ENCODE measurements at regions not wholly inside any gene's neighbourhood (a gene's known extent, or its start where the extent isn't known, plus 50 kb on each side); places are given as distances from the start of the nearest gene placed in this dataset.
"Not testable (repeated sequence)": the region's sequence is repeated elsewhere in the genome, so short reads cannot be mapped to it uniquely, and the experiment has no call there.

DNA sequence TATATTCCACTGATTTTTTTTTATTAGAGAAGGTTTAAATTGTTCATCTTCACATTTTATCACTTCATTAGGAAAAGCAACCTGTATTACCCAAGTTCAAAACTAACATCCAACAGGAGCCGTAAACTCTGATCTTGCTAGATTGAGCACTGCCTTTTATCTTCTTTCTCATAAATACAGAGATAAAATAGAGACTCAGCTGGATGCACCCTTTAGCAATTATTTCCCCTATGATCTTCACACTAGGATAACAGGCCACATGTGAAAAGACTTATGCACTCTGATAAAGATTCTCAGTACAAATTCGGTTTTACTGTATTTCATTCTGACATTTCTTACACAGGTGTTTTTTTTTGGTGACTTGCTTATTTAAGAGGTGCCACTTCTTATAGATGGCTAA, 2438.2 kb upstream of the PCDH20 start:
- intact Hi-C loops (cut with DNase I) = no loop called here
- no peak for DNase-seq
- ATAC-seq (ENCODE audit: poor library complexity) = no peak

DNA sequence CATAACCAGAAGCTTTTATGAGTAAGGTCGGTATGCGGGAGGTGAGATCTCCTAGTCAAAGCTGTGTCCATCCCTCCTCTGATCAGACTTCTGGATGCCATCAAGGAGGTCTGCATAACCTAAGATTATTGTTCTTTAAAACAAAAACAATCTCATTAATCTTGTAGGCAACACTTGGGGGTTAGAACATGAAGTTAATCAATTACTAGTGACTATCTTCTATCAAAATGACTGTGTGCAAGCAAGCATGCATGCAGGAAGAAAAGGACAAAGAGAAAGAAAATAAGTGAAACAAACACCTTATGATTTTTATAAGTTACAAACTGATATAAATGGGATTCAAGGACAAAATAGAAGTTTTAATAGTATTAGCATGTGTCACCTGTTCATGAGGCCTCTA, 2435.9 kb upstream of the PCDH20 start:
- ATAC-seq (ENCODE audit: poor library complexity) (no peak), DNase-seq (no peak)
- intact Hi-C loops (cut with DNase I) = no loop called here

DNA sequence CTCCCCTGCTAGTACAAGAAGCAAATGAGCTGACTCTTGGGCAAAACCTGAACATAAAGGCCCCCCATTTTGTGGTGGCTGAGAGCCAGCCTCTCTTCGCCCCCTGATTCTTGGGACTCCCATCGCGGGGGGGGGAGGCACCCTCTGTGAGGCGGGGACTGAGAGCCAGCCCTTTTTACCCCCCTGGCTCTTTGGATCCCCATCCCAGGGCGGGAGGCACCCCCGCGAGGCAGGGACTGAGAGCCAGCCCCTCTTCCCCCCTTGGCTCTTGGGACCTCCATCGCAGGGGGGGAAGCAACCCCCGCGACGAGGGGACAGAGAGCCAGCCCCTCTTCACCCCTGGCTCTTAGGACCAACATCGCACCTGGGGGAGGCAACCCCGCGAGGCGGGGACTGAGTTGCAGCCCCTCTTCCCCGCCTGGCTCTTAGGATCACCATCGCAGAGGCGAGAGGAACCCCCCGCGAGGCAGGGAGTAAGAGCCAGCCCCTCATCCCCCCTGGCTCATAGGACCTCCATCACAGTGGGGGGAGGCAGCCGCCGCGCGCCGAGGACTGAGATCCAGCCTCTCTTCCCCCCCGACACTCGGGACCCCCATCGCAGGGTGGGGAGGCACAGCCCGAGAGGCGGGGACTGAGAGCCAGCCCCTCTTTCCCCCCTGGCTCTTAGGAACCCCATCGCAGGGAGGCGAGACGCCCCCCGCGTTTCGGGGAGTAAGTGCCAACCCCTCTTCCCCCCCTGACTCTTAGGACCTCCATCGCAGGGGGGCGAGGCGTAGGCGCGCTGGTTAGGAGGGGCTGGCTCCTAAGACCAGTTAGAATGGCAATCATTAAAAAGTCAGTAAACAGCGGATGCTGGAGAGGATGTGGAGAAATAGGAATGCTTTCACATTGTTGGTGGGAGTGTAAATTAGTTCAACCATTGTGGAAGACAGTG, 2428.4 kb upstream of the PCDH20 start:
- DNase-seq (no peak), ATAC-seq (ENCODE audit: poor library complexity) (no peak)
- intact Hi-C loops (cut with DNase I) = no loop called here

DNA sequence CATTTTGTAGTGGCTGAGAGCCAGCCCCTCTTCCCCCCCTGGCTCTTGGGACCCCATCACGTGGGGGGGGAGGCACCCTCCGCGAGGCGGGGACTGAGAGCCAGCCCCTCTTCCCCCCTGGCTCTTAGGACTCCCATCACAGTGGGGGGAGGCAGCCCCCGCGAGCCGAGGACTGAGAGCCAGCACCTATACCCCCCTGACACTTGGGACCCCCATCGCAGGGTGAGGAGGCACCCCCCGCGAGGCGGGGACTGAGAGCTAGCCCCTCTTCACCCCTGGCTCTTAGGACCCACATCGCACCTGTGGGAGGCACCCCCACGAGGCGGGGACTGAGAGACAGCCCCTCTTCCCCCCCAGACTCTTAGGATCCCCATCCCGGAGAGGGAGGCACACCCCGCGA, 2426.5 kb upstream of the PCDH20 start:
- DNase-seq (no peak), ATAC-seq (ENCODE audit: poor library complexity) (no peak)
- intact Hi-C loops (cut with DNase I) = no loop called here

DNA sequence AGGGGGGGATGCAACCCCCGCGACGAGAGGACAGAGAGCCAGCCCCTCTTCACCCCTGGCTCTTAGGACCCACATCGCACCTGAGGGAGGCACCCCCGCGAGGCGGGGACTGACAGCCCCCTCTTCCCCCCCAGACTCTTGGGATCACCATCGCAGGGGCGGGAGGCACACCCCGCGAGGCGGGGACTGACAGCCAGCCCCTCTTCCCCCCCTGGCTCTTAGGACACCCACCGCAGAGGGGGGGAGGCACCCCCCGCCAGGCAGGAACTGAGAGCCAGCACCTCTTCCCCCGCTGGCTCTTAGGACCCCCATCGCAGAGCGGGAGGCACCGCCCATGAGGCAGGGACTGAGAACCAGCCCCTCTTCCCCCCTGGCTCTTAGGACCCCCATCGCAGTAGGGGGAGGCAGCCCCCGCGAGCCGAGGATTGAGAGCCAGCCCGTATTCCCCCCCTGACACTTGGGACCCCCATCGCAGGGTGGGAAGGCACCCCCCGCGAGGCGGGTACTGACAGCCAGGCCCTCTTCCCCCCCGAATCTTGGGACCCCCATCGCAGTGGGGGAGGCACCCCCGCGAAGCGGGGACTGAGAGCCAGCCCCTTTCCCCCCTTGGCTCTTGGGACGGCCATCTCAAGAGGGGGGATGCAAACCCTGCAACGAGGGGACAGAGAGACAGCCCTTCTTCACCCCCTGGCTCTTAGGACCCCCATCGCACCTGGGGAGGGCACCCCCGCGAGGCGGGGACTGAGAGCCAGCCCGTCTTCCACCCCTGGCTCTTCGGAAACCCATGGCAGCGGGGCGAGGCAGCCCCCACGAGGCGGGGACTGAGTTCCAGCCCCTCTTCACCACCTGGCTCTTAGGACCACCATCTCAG, 2425.1 kb upstream of the PCDH20 start:
- no peak for ATAC-seq (ENCODE audit: poor library complexity)
- intact Hi-C loops (cut with DNase I) = no loop called here
- no peak for DNase-seq

DNA sequence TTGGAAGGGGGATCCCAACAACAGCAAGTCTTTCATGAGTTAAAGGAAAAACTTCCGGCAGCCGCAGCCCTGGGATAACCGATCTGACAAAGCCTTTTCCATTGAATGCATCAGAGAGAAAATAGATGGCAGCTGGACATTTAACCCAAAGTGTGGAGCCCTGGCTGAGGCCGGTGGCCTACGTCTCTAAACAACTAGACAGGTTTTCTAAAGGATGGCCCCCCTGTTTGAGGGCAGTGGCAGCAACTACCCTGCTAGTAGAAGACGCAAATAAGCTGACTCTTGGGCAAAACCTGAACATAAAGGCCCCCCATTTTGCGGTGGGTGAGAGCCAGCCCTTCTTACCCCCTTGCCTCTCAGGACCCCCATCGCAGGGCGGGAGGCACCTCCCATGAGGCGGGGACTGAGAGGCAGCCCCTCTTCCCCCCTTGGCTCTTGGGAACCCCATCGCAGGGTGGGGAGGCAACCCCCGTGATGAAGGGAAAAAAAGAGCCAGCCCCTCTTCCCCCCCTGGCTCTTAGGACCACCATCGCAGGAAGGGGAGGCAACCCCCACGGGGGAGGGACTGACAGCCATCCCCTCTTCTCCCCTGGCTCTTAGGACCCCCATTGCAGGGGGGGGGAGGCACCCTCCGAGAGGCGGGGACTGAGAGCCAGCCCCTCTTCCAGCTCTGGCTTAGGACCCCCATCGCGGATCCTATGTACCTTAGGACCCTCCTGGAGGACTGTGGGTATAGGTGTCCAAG, 2422.9 kb upstream of the PCDH20 start:
- no peak for DNase-seq
- intact Hi-C loops (cut with DNase I) = no loop called here
- ATAC-seq (ENCODE audit: poor library complexity) = no peak

DNA sequence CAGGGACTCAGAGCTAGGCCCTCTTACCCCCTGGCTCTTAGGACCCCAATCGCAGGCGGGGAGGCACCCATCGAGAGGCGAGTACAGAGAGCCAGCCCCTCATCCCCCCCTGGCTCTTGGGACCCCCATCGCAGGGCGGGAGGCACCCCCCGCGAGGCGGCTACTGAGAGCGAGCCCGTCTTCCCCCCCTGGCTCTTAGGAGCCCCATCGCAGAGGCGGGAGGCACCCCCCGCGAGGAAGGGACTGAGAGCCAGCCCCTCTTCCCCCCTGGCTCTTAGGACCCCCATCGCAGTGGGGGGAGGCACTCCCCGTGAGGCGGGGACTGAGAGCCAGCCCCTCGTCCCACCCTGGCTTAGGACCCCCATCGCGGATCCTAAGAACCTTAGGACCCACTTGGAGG, 2422.1 kb upstream of the PCDH20 start:
- ATAC-seq (ENCODE audit: poor library complexity); intact Hi-C loops (cut with DNase I); DNase-seq: not testable (repeated sequence)

DNA sequence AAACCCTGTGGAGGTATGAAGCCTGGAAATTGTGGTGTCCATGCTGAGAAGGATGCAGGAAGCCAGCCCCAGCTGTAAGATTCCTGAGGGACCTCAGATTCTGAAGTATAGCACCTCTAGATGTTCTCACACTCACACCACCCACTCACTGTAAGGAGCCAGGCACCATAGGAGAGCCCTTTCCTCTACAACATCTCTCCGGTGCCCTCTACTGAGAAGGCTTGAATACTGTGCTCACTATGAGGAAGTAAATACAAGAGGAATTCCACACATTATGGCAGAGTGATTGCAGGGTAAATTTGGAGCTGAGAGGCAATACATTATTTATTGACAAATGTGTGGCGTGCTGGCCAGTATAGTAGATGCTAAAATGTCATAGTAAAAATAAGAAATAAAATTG, 2414.0 kb upstream of the PCDH20 start:
- DNase-seq; intact Hi-C loops (cut with DNase I); ATAC-seq (ENCODE audit: poor library complexity): not testable (repeated sequence)

DNA sequence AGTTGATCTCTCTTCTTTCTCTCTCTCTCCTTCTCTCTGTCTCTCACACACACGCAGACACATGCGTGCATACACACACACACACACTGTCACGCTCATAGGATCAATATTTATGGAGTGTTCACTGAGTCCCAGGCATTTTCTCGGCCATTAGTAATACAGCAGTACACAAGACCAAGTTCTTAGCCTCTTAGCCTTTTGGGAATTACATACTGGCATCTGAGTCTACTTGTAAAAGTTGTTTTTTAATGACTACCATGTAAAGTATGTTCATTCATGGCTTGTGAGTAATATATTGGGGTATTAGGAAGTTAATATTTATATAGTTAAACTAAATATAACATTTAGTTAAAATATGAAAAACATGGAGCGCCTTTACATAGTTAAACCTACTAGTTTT, 2406.1 kb upstream of the PCDH20 start:
- not testable (repeated sequence) for ATAC-seq (ENCODE audit: poor library complexity)

DNA sequence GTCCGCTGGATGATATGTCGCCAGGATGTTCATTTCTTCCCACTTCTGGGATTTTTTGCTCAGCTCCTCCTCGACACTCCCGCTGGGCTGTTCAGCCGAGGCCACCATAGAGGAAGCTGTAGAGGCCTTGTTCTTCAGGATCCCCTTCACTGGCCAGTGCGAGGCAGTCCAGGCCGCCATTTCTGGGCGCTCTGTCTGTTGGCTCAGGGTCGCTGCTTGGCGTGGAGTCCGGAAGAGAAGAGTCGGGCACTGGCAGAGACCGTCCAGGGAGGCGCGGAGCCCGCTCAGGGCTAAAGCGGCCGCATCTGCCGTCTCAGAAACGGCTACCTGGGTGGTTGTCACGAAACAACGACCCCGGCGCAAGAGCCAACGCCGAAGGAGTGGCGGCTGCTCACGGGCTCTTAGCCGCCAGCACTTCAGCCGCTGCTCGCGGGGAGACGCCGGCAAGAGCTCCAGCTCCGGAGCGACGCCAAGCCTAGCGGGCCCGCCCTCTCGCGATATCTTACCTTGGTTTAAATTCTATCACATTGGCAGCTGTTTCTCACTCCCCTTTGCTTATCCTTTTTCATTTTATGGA, 2395.9 kb upstream of the PCDH20 start:
- ATAC-seq (ENCODE audit: poor library complexity); DNase-seq; intact Hi-C loops (cut with DNase I): not testable (repeated sequence)

More for the DNA sequence above, 2406.1 kb upstream of the PCDH20 start:
- intact Hi-C loops (cut with DNase I); DNase-seq: not testable (repeated sequence)

DNA sequence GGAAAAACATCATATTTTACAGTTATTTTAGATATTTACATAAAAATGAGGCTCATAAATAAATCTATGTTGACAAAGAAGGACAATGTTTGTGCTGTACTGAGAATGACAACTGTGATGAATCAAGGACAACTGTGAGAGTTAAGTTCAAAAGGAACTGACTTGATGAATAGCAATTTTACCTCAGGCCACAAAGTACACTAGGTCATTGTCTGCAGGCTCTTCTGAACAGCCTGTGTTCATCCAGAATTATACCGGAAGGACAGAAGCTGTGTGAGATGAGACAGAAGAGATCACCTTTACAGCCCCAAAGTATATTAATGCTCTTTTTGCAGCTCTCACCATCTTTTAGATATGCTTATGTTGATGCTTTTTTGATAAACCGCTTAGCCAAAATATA, 2375.5 kb upstream of the PCDH20 start:
- DNase-seq; ATAC-seq (ENCODE audit: poor library complexity); intact Hi-C loops (cut with DNase I): not testable (repeated sequence)

DNA sequence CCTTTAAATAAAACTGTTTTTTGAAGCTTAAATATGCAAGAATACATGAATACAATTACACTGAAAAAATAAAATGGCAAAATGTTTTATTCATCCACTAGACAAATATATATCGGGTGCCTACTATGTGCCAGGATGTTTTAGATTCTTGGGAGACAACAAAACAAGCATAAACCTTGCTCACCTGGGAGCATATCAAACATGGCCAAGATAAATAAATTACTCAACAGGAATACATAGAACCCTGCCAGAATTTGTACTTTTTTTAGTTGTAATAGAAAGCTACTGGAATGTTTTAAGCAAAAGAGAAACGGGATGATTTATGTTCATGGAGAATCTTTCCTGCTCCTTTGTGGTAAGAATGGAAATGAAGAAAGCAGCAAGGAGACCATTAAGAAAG, 2358.5 kb upstream of the PCDH20 start:
- intact Hi-C loops (cut with DNase I) = no loop called here
- ATAC-seq (ENCODE audit: poor library complexity) = no peak
- DNase-seq = no peak

DNA sequence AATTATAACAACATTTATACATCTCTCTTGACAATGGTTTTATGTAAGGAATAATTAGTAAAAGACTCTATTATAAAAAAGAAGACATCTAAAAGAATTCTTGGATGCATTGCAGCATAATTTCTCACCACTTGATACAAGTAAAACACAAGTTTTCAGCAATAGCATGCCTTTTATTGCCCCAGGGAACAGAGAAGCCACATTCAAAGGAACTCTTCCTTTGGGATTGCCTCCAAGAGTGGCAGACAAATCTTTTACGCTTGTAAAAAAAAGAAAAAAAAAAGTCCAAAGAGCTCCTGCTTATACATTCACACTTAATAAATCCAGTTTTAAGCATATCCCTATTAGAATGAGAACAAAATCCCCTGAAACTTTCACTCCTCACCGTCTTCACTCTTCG, 2357.8 kb upstream of the PCDH20 start:
- DNase-seq = no peak
- intact Hi-C loops (cut with DNase I) = no loop called here
- no peak for ATAC-seq (ENCODE audit: poor library complexity)

DNA sequence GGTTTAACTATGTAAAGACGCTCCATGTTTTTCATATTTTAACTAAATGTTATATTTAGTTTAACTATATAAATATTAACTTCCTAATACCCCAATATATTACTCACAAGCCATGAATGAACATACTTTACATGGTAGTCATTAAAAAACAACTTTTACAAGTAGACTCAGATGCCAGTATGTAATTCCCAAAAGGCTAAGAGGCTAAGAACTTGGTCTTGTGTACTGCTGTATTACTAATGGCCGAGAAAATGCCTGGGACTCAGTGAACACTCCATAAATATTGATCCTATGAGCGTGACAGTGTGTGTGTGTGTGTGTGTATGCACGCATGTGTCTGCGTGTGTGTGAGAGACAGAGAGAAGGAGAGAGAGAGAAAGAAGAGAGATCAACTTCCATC, 2342.0 kb upstream of the PCDH20 start:
- intact Hi-C loops (cut with DNase I); ATAC-seq (ENCODE audit: poor library complexity): not testable (repeated sequence)

DNA sequence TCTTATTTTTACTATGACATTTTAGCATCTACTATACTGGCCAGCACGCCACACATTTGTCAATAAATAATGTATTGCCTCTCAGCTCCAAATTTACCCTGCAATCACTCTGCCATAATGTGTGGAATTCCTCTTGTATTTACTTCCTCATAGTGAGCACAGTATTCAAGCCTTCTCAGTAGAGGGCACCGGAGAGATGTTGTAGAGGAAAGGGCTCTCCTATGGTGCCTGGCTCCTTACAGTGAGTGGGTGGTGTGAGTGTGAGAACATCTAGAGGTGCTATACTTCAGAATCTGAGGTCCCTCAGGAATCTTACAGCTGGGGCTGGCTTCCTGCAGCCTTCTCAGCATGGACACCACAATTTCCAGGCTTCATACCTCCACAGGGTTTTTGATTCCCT, 2334.2 kb upstream of the PCDH20 start:
- intact Hi-C loops (cut with DNase I); ATAC-seq (ENCODE audit: poor library complexity); DNase-seq: not testable (repeated sequence)

More for the DNA sequence above, 2342.0 kb upstream of the PCDH20 start:
- not testable (repeated sequence) for DNase-seq

DNA sequence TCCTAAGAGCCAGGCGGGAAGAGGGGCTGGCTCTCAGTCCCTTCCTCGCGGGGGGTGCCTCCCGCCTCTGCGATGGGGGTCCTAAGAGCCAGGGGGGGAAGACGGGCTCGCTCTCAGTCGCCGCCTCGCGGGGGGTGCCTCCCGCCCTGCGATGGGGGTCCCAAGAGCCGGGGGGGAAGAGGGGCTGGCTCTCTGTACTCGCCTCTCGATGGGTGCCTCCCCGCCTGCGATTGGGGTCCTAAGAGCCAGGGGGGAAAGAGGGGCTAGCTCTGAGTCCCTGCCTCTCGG, 2326.1 kb upstream of the PCDH20 start:
- ATAC-seq (ENCODE audit: poor library complexity); intact Hi-C loops (cut with DNase I): not testable (repeated sequence)
- peak; percentile 22 for DNase-seq

DNA sequence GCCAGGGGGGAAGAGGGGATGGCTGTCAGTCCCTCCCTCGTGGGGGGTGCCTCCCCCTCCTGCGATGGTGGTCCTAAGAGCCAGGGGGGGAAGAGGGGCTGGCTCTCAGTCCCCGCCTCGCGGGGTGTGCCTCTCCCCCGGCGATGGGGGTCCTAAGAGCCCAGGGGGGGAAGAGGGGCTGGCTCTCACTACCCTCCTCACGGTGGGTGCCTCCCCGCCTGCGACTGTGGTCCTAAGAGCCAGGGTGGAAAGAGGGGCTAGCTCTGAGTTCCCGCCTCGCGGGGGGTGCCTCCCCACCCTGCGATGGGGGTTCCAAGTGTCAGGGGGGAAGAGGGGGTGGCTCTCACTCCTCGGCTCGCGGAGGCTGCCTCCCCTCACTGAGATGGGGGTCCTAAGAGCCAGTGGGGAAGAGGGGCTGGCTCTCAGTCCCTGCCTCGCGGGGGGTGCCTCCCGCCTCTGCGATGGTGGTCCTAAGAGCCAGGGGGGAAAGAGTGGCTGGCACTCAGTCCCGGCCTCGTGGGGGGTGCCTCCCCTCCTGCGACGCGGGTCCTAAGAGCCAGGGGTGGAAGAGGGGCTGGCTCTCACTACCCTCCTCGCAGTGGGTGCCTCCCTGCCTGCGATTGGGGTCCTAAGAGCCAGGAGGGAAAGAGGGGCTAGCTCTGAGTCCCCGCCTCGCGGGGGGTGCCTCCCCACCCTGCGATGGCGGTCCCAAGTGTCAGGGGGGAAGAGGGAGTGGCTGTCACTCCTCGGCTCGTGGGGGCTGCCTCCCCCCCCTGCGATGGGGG, 2325.6 kb upstream of the PCDH20 start:
- intact Hi-C loops (cut with DNase I) = no loop called here
- ATAC-seq (ENCODE audit: poor library complexity) (no peak), DNase-seq (peak; percentile 9)
